ENCODE measurements at regions not wholly inside any gene's neighbourhood (a gene's known extent, or its start where the extent isn't known, plus 50 kb on each side); places are given as distances from the start of the nearest gene placed in this dataset.
A peak's percentile ranks its signal among the peaks of the same experiment; 100 is the strongest.
"Not testable (repeated sequence)": the region's sequence is repeated elsewhere in the genome, so short reads cannot be mapped to it uniquely, and the experiment has no call there.

- intact Hi-C loops (cut with DNase I): no loop called here
- ATAC-seq: peak; percentile 17
- no peak for DNase-seq (ENCODE audit: low spot score)
These were observed 890.9 kb downstream of the GBE1 start for GRCh38 chr3:80870476-80871041.

- intact Hi-C loops (cut with DNase I): no loop called here
- ATAC-seq: no peak
- no peak for DNase-seq (ENCODE audit: low spot score)
These were observed 906.0 kb downstream of the GBE1 start for GRCh38 chr3:80855482-80855881.

DNA sequence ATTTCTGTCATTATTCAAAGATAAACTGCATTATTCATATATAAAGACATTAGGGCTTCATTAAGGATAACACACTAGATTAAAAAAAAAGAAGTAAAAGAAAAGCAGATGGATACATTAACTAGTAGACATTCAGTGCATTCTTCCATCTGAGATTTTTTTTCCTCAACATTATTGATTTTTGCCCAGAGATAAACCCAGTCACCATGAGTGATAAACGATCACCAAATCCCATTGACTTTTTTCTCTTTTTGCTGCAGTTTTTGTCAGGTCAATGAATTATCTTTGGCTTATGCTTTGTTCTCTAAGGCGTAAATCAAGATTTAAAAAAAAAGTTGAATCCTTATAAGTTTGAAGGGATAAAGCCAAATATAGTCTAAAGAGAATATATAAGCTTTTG lies 925.0 kb downstream of the GBE1 start:
- intact Hi-C loops (cut with DNase I): no loop called here

GRCh38 chr3:80807577-80807976 lies 953.9 kb downstream of the GBE1 start:
- intact Hi-C loops (cut with DNase I): no loop called here
- no peak for DNase-seq (ENCODE audit: low spot score)
- ATAC-seq: no peak

More for the DNA sequence above, 925.0 kb downstream of the GBE1 start:
- DNase-seq (ENCODE audit: low spot score) (no peak), ATAC-seq (no peak)

DNA sequence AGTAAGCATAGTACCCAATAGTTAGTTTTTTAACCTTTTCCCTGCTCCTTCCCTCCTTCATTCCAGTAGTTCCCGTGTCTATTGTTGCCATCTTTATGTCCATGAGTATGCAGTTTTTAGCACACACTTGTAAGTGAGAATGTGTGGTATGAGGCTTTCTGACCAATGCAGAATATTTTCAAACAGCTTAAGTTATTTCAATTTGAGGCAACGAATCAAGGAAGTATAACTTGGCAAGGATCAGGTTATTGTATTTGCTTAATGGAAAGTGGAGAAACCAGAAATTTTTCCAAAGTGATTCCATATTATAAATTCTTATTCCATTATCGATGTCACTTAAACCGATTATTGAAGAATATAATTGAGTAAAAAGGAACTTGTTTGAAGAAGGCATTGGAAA lies 954.8 kb downstream of the GBE1 start:
- intact Hi-C loops (cut with DNase I): no loop called here
- ATAC-seq: no peak
- no peak for DNase-seq (ENCODE audit: low spot score)

GRCh38 chr3:80788914-80789313 lies 972.5 kb downstream of the GBE1 start:
- intact Hi-C loops (cut with DNase I): no loop called here
- no peak for DNase-seq (ENCODE audit: low spot score)
- no peak for ATAC-seq

GRCh38 chr3:80785875-80786274 lies 975.6 kb downstream of the GBE1 start:
- no peak for ATAC-seq
- DNase-seq (ENCODE audit: low spot score): no peak
- intact Hi-C loops (cut with DNase I): no loop called here

- no peak for DNase-seq (ENCODE audit: low spot score)
These were observed 976.0 kb downstream of the GBE1 start for GRCh38 chr3:80785475-80785874.

DNA sequence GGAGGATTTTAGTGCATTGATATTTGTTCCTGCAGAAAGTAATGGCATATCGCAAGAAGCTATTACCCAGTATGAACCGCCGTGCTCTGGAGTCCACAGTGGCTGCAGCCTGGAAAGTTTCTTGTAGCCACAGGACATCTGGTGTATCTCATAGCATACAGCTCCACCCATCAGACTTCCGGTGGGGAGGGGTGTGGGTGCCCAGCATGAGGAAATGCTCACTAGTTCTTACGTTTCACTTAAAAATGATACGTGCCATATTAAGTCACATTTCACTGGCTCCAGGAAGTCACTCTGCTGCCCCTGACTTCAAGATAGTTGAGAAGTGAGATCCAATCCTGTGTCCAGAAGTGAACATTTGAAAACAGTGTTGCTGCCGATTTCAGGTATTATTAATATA lies 990.4 kb downstream of the GBE1 start:
- ATAC-seq: peak; percentile 13
- intact Hi-C loops (cut with DNase I): no loop called here
- DNase-seq (ENCODE audit: low spot score): no peak

More at GRCh38 chr3:80785475-80785874, 976.0 kb downstream of the GBE1 start:
- intact Hi-C loops (cut with DNase I): no loop called here
- ATAC-seq: no peak

DNA sequence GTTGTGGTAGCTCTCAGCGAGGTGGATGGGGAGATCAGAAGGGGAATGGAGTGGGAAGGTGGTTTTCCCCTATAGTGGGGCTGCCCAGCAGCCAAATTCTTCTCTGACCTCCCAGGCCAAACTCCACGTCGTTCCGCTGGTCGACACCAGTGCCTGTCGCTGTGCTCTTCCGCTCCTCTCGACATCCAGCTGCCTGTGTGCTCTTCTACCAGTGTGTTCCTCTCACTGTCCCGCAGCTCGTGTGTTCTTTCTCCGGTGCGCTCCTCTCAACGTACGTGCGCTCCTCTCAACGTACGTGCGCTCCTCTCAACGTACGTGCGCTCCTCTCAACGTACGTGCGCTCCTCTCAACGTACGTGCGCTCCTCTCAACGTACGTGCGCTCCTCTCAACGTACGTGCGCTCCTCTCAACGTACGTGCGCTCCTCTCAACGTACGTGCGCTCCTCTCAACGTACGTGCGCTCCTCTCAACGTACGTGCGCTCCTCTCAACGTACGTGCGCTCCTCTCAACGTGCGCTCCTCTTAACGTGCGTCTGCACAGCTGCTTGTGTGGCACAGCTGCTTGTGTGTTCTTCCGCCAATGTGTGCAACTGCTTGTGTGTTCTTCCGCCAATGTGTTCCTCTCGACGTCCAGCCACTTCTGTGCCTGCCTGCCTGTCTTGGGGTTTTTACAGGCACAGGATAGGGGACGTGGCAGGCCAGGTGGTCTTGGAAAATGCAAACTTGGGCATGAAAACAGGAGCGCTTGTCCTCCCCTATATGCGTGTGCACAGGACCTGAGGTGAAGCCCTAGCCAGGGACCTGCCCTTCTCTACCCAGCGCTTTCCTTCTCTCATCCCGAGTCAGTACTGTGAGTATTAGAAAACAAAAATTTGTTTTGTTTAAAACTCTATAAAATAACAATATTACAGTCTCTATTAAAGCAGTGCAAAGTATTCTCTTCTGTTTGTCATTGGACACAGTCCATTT lies 991.1 kb downstream of the GBE1 start:
- no peak for ATAC-seq
- intact Hi-C loops (cut with DNase I): no loop called here

DNA sequence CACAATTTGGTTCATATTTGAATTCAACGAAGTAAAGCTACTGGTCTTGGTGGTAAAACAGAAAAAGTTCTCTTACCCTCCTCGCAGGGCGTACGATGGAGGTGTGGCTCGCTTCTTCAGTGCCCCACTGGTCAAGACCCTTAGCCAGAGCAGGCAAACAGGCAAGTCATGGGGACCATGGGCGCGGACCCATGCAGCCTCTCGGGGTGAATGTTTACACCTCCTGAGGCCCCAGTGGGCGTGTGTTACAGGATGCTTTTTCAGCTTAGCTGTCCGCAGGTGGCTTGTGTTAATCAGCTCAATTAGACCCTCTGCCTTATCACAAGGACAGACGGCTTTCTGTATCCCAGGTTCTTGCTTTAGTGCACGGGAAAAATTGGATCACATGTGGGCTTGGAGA lies 991.8 kb downstream of the GBE1 start:
- intact Hi-C loops (cut with DNase I): no loop called here
- DNase-seq (ENCODE audit: low spot score) (no peak), ATAC-seq (no peak)

More for the DNA sequence above, 991.1 kb downstream of the GBE1 start:
- DNase-seq (ENCODE audit: low spot score): no peak

- intact Hi-C loops (cut with DNase I): no loop called here
- DNase-seq (ENCODE audit: low spot score) (no peak), ATAC-seq (no peak)
These were observed 993.8 kb downstream of the GBE1 start for GRCh38 chr3:80767604-80768003.

GRCh38 chr3:80754969-80755368 lies 987.2 kb upstream of the ROBO1 start:
- intact Hi-C loops (cut with DNase I): no loop called here
- DNase-seq (ENCODE audit: low spot score): no peak
- ATAC-seq: no peak

- ATAC-seq: no peak
- intact Hi-C loops (cut with DNase I): no loop called here
- DNase-seq (ENCODE audit: low spot score): no peak
These were observed 985.2 kb upstream of the ROBO1 start for GRCh38 chr3:80753021-80753420.

DNA sequence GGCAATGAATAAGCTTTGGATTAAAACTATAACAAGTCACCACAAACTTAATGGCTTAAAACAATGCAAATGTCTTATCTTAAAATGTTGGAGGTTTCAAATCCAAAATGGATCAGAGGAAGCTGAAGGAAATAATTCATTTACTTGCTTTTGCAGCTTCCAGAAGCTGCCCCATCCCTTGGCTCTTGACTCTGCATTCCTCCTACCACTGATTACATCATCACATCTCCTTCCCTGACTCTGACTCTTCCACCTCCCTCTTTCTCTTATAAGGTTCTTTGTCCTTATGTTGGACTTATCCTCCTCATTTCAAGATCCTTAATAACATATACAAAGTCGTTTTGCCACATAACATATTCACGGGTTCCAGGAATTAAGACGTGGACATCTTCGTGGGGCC lies 982.8 kb upstream of the ROBO1 start:
- intact Hi-C loops (cut with DNase I): no loop called here

DNA sequence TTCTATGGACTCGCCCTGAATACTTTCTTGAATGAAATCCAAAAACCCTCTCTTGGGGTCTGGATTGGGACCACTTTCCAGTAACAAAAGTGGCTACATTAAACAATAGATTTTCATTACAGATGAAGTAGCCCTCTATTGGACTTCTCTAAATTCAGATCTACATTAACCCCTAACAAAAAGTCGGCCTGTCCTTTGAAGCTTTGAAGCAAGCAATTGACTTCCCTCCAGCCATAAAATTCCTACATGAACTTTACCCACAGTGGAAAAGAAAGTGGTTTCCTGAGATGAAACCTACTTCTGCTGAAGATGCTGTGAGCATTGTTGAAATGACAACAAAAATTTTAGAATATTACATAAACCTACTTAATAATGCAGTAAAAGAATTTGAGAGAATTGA lies 967.1 kb upstream of the ROBO1 start:
- ATAC-seq (no peak), DNase-seq (ENCODE audit: low spot score) (no peak)
- intact Hi-C loops (cut with DNase I): no loop called here

More for the DNA sequence above, 982.8 kb upstream of the ROBO1 start:
- ATAC-seq (no peak), DNase-seq (ENCODE audit: low spot score) (no peak)

GRCh38 chr3:80734483-80734882 lies 966.7 kb upstream of the ROBO1 start:
- intact Hi-C loops (cut with DNase I): no loop called here

DNA sequence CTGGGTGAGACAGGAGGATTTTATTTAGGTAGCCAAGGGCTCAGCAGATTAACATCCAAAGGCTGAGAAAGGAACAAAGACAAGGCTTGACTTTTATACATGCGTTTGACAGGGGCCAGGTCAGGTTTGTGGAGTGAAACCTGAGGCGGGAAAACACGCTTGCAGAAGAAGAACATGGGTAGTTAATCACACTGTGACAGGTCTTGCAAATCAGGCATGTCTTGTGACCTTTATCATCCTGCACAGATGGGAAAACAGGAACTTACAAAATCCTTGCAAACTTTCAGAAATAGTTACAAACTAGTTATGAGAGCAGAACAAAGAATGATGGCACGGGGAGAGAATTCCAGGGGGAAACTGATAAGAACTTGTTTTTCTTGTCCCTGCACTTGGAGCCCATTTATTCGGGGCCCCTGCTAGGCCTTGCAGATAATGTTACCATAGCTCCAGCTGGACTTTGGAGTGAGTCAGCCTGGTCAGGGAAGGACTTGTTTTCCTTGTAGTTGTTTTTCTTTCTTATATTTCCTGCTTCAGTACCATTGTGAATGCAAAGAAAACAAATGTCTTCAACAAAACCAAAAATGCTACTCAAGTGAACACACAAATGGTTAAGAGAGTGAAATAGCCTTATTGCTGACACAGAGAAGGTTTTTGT lies 965.9 kb upstream of the ROBO1 start:
- intact Hi-C loops (cut with DNase I): no loop called here
- ATAC-seq (no peak), DNase-seq (ENCODE audit: low spot score) (no peak)

More at GRCh38 chr3:80734483-80734882, 966.7 kb upstream of the ROBO1 start:
- DNase-seq (ENCODE audit: low spot score) (no peak), ATAC-seq (no peak)

GRCh38 chr3:80727561-80727960 lies 959.8 kb upstream of the ROBO1 start:
- intact Hi-C loops (cut with DNase I); DNase-seq (ENCODE audit: low spot score); ATAC-seq: not testable (repeated sequence)

All from sciatic nerve (tissue), 2 donors.